Naive B cell (primary cell): ENCODE measurements at regions not wholly inside any gene's neighbourhood (a gene's known extent, or its start where the extent isn't known, plus 50 kb on each side); places are given as distances from the start of the nearest gene placed in this dataset.
"Not testable (repeated sequence)": the region's sequence is repeated elsewhere in the genome, so short reads cannot be mapped to it uniquely, and the experiment has no call there.

Source experiments
- ATAC-seq, 2 donors: fragments of 150-1000 bp; cut with Tn5 transposase; 2 replicates each; pipeline ENCODE4 v1.10.0; 2021; ENCODE audit warnings: low read depth in 2 of 2, mild to moderate bottlenecking in 2 of 2, moderate library complexity in 2 of 2
- DNase-seq: peaks from one replicate; pipeline ENCODE4 v3.0.0; 2022
- H3K27ac Mint-ChIP-seq, 6 donors: one replicate each; pipeline ENCODE4 v1.8.0; 2020 to 2022; ENCODE audit warnings: mild to moderate bottlenecking in 6 of 6, mixed read lengths in 6 of 6, moderate library complexity in 5 of 6, inconsistent platforms in 2 of 6
- H3K27me3 Mint-ChIP-seq, 3 donors: one replicate each; pipeline ENCODE4 v1.8.0; 2021 to 2022; ENCODE audit warnings: mixed read lengths in 3 of 3, mild to moderate bottlenecking in 1 of 3
- H3K36me3 Mint-ChIP-seq, 2 donors: one replicate each; pipeline ENCODE4 v1.8.0; 2020 to 2022; ENCODE audit warnings: mixed read lengths in 2 of 2, inconsistent platforms in 1 of 2, mild to moderate bottlenecking in 1 of 2
- H3K4me1 Mint-ChIP-seq, 3 donors: one replicate each; pipeline ENCODE4 v1.8.0; 2020 to 2022; ENCODE audit warnings: mixed read lengths in 3 of 3, inconsistent platforms in 1 of 3, mild to moderate bottlenecking in 1 of 3, moderate library complexity in 1 of 3
- H3K4me3 Mint-ChIP-seq, 8 donors: one replicate each; pipeline ENCODE4 v1.8.0; 2020 to 2022; ENCODE audit warnings: mild to moderate bottlenecking in 8 of 8, mixed read lengths in 8 of 8, moderate library complexity in 8 of 8, inconsistent platforms in 2 of 8
- H3K9me3 Mint-ChIP-seq, 7 donors: one replicate each; pipeline ENCODE4 v1.8.0; 2020 to 2022; ENCODE audit warnings: mixed read lengths in 7 of 7, mild to moderate bottlenecking in 5 of 7, inconsistent platforms in 2 of 7, moderate library complexity in 1 of 7

- no peaks in the 10 kb centered on the region for H3K9me3 Mint-ChIP-seq
These were observed 318.3 kb upstream of the GRAMD2B start for GRCh38 chr5:126104951-126105350.

GRCh38 chr5:126106029-126106428 lies 317.2 kb upstream of the GRAMD2B start:
- H3K27me3 Mint-ChIP-seq = peaks cover 0 to 14% (median 5%) of the 10 kb centered on the region in 3 donors
- no peak overlapping the region for H3K27ac Mint-ChIP-seq
- no peak for ATAC-seq
- H3K4me1 Mint-ChIP-seq = peaks cover 0 to 4% (median 0%) of the 10 kb centered on the region in 3 donors
- H3K9me3 Mint-ChIP-seq = no peaks in the 10 kb centered on the region
- H3K36me3 Mint-ChIP-seq = no peaks in the 10 kb centered on the region
- H3K4me3 Mint-ChIP-seq = no peak overlapping the region
- DNase-seq = no peak

More at GRCh38 chr5:126104951-126105350, 318.3 kb upstream of the GRAMD2B start:
- Mint-ChIP-seq H3K4me1 (peaks cover 0 to 4% (median 0%) of the 10 kb centered on the region in 3 donors), H3K27ac (no peak overlapping the region), H3K4me3 (no peak overlapping the region), H3K36me3 (no peaks in the 10 kb centered on the region), H3K27me3 (peaks cover 0 to 14% (median 5%) of the 10 kb centered on the region in 3 donors)
- ATAC-seq (no peak), DNase-seq (no peak)

- H3K4me3 Mint-ChIP-seq = no peak overlapping the region
- no peak for DNase-seq
- no peak for ATAC-seq
- peaks cover 0 to 14% (median 5%) of the 10 kb centered on the region in 3 donors for H3K27me3 Mint-ChIP-seq
- H3K27ac Mint-ChIP-seq = no peak overlapping the region
- H3K9me3 Mint-ChIP-seq = peaks cover 0 to 8% (median 7%) of the 10 kb centered on the region in 7 donors
- peaks cover 0 to 6% of the 10 kb centered on the region in 2 donors for H3K36me3 Mint-ChIP-seq
- H3K4me1 Mint-ChIP-seq = peaks cover 0 to 4% (median 0%) of the 10 kb centered on the region in 3 donors
These were observed 315.8 kb upstream of the GRAMD2B start for GRCh38 chr5:126107381-126107780.

- H3K27ac Mint-ChIP-seq = no peak overlapping the region
- H3K4me1 Mint-ChIP-seq = peaks cover 0 to 4% (median 0%) of the 10 kb centered on the region in 3 donors
- peaks cover 0 to 14% (median 5%) of the 10 kb centered on the region in 3 donors for H3K27me3 Mint-ChIP-seq
- peaks cover 0 to 12% (median 11%) of the 10 kb centered on the region in 7 donors for H3K9me3 Mint-ChIP-seq
- H3K4me3 Mint-ChIP-seq = no peak overlapping the region
- DNase-seq (no peak), ATAC-seq (no peak)
- H3K36me3 Mint-ChIP-seq = peaks cover 0 to 9% of the 10 kb centered on the region in 2 donors
These were observed 314.7 kb upstream of the GRAMD2B start for GRCh38 chr5:126108470-126108869.

- Mint-ChIP-seq H3K27me3 (peaks cover 0 to 10% (median 3%) of the 10 kb centered on the region in 3 donors), H3K36me3 (peaks cover 0 to 9% of the 10 kb centered on the region in 2 donors), H3K4me3 (no peak overlapping the region), H3K27ac (peak overlapping the region in 1 of 6 donors; percentile 44), H3K4me1 (no peaks in the 10 kb centered on the region), H3K9me3 (peaks cover 0 to 30% (median 12%) of the 10 kb centered on the region in 7 donors)
- ATAC-seq (no peak), DNase-seq (no peak)
These were observed 308.1 kb upstream of the GRAMD2B start for GRCh38 chr5:126115059-126115629.

- no peak for DNase-seq
- Mint-ChIP-seq H3K27ac (no peak overlapping the region), H3K4me1 (no peaks in the 10 kb centered on the region), H3K27me3 (peaks cover 0 to 10% (median 8%) of the 10 kb centered on the region in 3 donors), H3K36me3 (peaks cover 0 to 6% of the 10 kb centered on the region in 2 donors), H3K9me3 (peaks cover 0 to 27% (median 9%) of the 10 kb centered on the region in 7 donors), H3K4me3 (no peak overlapping the region)
- ATAC-seq = no peak
These were observed 306.2 kb upstream of the GRAMD2B start for GRCh38 chr5:126117044-126117443.

GRCh38 chr5:126119887-126120442 lies 303.2 kb upstream of the GRAMD2B start:
- Mint-ChIP-seq H3K27ac (no peak overlapping the region), H3K36me3 (no peaks in the 10 kb centered on the region), H3K4me1 (no peaks in the 10 kb centered on the region), H3K27me3 (peaks cover 9 to 17% (median 12%) of the 10 kb centered on the region in 3 donors), H3K9me3 (peaks cover 0 to 6% (median 0%) of the 10 kb centered on the region in 7 donors), H3K4me3 (no peak overlapping the region)
- ATAC-seq (no peak), DNase-seq (no peak)

- DNase-seq (no peak), ATAC-seq (no peak)
- H3K27ac Mint-ChIP-seq = no peak overlapping the region
- no peaks in the 10 kb centered on the region for H3K36me3 Mint-ChIP-seq
- H3K4me3 Mint-ChIP-seq = no peak overlapping the region
- no peaks in the 10 kb centered on the region for H3K9me3 Mint-ChIP-seq
- peaks cover 9 to 16% (median 12%) of the 10 kb centered on the region in 3 donors for H3K27me3 Mint-ChIP-seq
- no peaks in the 10 kb centered on the region for H3K4me1 Mint-ChIP-seq
These were observed 302.3 kb upstream of the GRAMD2B start for GRCh38 chr5:126120939-126121338.

GRCh38 chr5:126122942-126123341 lies 300.3 kb upstream of the GRAMD2B start:
- Mint-ChIP-seq H3K4me3 (no peak overlapping the region), H3K9me3 (peaks cover 0 to 2% (median 0%) of the 10 kb centered on the region in 7 donors), H3K4me1 (no peaks in the 10 kb centered on the region), H3K27ac (no peak overlapping the region), H3K36me3 (no peaks in the 10 kb centered on the region), H3K27me3 (peaks cover 10 to 19% (median 17%) of the 10 kb centered on the region in 3 donors)
- ATAC-seq (no peak), DNase-seq (no peak)

- H3K9me3 Mint-ChIP-seq = peaks cover 0 to 8% (median 0%) of the 10 kb centered on the region in 7 donors
- no peaks in the 10 kb centered on the region for H3K36me3 Mint-ChIP-seq
These were observed 298.4 kb upstream of the GRAMD2B start for GRCh38 chr5:126124706-126125345.

GRCh38 chr5:126125407-126125806 lies 297.8 kb upstream of the GRAMD2B start:
- ATAC-seq (no peak), DNase-seq (no peak)
- Mint-ChIP-seq H3K9me3 (peaks cover 0 to 8% (median 0%) of the 10 kb centered on the region in 7 donors), H3K27ac (no peak overlapping the region), H3K4me1 (no peaks in the 10 kb centered on the region), H3K36me3 (no peaks in the 10 kb centered on the region), H3K4me3 (no peak overlapping the region), H3K27me3 (peaks cover 10 to 19% (median 13%) of the 10 kb centered on the region in 3 donors)

More at GRCh38 chr5:126124706-126125345, 298.4 kb upstream of the GRAMD2B start:
- H3K4me3 Mint-ChIP-seq = no peak overlapping the region
- H3K27me3 Mint-ChIP-seq = peaks cover 10 to 19% (median 17%) of the 10 kb centered on the region in 3 donors
- ATAC-seq (no peak), DNase-seq (no peak)
- no peaks in the 10 kb centered on the region for H3K4me1 Mint-ChIP-seq
- no peak overlapping the region for H3K27ac Mint-ChIP-seq

- no peak for ATAC-seq
- no peaks in the 10 kb centered on the region for H3K4me1 Mint-ChIP-seq
- H3K36me3 Mint-ChIP-seq = no peaks in the 10 kb centered on the region
- no peak for DNase-seq
- H3K9me3 Mint-ChIP-seq = peaks cover 0 to 13% (median 2%) of the 10 kb centered on the region in 7 donors
- H3K27ac Mint-ChIP-seq = no peak overlapping the region
- H3K4me3 Mint-ChIP-seq = no peak overlapping the region
- peaks cover 10 to 19% (median 13%) of the 10 kb centered on the region in 3 donors for H3K27me3 Mint-ChIP-seq
These were observed 296.6 kb upstream of the GRAMD2B start for GRCh38 chr5:126126574-126126973.

GRCh38 chr5:126127371-126127770 lies 295.8 kb upstream of the GRAMD2B start:
- H3K4me1 Mint-ChIP-seq, DNase-seq, H3K36me3 Mint-ChIP-seq, H3K27ac Mint-ChIP-seq, H3K4me3 Mint-ChIP-seq, ATAC-seq: not testable (repeated sequence)
- H3K9me3 Mint-ChIP-seq = peaks cover 2 to 13% (median 4%) of the 10 kb centered on the region in 7 donors
- H3K27me3 Mint-ChIP-seq = peaks cover 8 to 19% (median 10%) of the 10 kb centered on the region in 3 donors
